ENCODE measurements at regions not wholly inside any gene's neighbourhood (a gene's known extent, or its start where the extent isn't known, plus 50 kb on each side); places are given as distances from the start of the nearest gene placed in this dataset.

DNA sequence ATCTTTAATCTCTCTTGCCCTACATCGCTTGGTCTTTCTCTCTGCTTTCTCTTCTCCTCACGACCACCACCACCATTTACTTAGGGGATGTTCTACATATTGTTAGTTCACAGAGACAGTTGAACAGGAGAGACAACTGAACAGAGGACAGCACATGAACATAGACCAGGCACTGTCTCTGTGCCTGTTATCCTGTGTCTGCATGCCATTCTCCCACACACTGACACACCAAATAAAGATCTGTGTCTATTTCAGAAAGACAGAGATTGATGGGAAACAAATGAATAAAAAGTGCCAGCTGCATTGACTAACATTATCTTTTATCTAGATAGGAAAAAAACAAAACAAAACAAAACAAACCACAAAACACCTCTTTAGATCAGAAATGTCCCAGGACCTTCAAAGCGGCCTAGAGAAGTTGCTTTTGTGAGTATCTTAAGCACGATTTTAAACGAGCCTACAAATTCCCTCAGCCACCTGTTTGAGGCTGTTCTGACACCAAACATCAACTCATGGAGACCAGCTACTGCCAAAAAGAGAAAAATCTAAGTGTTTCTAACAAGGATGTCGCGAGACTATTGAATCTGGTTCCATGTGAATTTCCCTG lies 77.6 kb upstream of the PARP11 start:
- TF ChIP-seq, protein P1, sequence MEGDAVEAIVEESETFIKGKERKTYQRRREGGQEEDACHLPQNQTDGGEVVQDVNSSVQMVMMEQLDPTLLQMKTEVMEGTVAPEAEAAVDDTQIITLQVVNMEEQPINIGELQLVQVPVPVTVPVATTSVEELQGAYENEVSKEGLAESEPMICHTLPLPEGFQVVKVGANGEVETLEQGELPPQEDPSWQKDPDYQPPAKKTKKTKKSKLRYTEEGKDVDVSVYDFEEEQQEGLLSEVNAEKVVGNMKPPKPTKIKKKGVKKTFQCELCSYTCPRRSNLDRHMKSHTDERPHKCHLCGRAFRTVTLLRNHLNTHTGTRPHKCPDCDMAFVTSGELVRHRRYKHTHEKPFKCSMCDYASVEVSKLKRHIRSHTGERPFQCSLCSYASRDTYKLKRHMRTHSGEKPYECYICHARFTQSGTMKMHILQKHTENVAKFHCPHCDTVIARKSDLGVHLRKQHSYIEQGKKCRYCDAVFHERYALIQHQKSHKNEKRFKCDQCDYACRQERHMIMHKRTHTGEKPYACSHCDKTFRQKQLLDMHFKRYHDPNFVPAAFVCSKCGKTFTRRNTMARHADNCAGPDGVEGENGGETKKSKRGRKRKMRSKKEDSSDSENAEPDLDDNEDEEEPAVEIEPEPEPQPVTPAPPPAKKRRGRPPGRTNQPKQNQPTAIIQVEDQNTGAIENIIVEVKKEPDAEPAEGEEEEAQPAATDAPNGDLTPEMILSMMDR (IDR thresholded peaks at IDR 0.05; ENCODE audit: poor library complexity, severe bottlenecking) = no peak
- no peak for TF ChIP-seq POLR2AphosphoS5 (IDR thresholded peaks at IDR 0.05)
- no peak for TF ChIP-seq EZH2 (IDR thresholded peaks at IDR 0.05; ENCODE audit: borderline replicate concordance, insufficient read depth, low read length, poor library complexity, severe bottlenecking)
- no peak for TF ChIP-seq MXI1 (conservative IDR thresholded peaks at IDR 0.05; ENCODE audit: poor library complexity, severe bottlenecking)
- no peak for TF ChIP-seq TAF1 (IDR thresholded peaks at IDR 0.05; ENCODE audit: low read depth)
- no peak for TF ChIP-seq EP300 (conservative IDR thresholded peaks at IDR 0.05; ENCODE audit: poor library complexity, severe bottlenecking)
- no peak for TF ChIP-seq RAD21 (conservative IDR thresholded peaks at IDR 0.05)
- no peak for TF ChIP-seq SMC3 (conservative IDR thresholded peaks at IDR 0.05; ENCODE audit: poor library complexity)
